ENCODE measurements at regions not wholly inside any gene's neighbourhood (a gene's known extent, or its start where the extent isn't known, plus 50 kb on each side); places are given as distances from the start of the nearest gene placed in this dataset.
"Not testable (repeated sequence)": the region's sequence is repeated elsewhere in the genome, so short reads cannot be mapped to it uniquely, and the experiment has no call there.

DNA sequence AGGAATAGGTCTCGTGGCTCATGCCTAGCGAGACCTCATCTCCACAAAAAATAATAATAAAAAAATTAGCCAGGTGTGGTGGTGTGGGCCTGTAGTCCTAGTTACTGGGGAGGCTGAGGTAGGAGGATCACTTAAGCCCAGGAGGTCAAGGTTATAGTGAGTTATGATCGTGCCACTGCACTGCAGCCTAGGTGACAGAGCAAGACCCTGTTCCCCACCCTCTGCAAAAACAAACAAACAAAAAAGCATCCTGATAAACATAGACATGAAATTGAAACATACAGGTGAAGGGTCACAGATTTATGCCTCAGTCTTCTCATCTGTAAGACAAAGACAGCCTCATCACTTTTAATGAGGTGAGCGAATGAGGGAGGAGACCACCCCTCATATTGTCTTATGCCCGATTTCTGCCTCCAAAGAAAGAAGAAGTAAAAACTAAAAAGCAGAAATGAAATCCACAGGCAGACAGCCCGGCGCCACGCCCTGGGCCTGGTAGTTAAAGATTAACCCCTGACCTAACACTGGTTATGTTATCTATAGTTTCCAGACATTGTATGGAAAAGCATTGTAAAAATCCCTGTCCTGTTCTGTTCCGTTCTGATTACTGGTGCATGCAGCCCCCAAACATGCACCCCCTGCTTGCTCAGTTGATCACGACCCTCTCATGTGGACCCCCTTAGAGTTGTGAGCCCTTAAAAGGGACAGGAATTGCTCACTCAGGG lies 138.5 kb downstream of the OR2B2 start:
- DNase-seq (ENCODE audit: low spot score); FAIRE-seq: not testable (repeated sequence)

DNA sequence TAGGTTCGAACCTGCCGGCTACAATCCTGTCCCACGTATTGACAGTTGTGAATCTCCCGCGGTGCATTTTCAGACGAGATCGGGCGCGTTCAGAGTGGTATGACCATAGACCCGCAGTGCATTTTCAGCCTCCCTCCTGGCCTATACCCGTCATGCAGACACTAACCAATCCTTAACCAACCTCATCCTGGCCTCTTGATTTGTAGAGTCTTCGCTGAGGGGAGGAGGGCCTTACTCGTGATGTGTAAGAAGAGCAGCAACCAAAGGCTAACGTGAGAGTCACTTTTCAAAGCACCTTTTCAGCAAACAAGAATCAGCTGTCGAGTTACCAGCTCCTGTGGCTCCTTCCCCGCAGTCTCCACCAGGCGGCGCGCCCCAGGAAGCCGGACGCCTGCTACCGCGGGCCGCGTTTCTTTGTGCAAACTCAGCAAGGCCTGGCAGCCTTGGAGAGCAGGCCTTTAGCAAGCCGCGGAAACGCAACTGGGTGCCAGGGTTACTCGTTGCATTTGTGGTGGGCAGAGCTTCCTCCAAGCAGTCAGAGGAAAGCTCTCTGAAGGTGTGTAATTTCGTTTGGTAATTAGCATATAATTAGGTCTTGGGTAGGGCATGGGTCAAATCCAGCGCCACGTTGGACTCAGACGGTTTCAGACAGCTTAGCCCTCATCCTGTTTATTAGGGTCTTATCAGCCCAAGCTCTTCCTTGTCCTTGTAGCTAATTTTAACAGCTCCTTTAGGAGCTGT lies 139.8 kb downstream of the OR2B2 start:
- FAIRE-seq = peak; percentile 17

DNA sequence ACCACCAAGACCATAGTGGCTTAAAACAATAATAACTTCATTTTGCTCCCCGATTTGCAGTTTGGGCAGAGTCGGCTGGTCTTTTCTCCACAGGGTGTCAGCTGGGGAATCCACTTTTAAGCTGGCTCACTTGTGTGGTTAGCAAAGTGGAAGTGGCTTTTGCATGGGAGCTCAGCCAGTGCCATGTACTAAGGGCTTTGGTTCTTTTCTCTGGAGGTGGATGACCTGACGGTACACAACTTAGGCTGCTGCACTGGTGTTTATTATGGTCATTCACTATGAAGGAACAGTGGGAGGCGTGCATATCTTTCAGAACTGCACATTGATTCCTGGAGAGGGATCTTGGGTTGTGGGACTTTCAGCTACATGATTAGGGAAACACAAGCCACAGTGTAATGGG lies 141.0 kb downstream of the OR2B2 start:
- DNase-seq (ENCODE audit: low spot score) (no peak), FAIRE-seq (no peak)

More for the DNA sequence above, 139.8 kb downstream of the OR2B2 start:
- DNase-seq (ENCODE audit: low spot score) = peak; percentile 88

DNA sequence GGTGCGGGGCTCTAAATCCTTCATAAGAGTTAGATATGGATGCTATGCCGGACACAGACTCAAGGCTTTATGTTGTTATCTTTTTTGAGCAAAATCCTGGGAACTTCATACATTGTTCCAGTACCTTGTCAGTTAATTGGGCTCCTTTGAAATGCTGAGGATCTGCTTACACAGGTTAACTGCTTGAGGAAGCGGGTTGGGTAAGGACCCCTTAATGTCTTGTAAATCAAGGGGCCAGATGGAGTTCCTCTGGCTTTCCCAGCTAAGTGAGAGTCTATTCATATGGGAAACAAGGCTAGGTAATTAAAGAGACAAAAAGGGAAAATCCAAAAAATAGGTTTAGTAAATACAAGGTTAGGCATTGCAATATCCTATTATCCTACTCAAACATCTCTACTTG lies 141.5 kb downstream of the OR2B2 start:
- FAIRE-seq = no peak

DNA sequence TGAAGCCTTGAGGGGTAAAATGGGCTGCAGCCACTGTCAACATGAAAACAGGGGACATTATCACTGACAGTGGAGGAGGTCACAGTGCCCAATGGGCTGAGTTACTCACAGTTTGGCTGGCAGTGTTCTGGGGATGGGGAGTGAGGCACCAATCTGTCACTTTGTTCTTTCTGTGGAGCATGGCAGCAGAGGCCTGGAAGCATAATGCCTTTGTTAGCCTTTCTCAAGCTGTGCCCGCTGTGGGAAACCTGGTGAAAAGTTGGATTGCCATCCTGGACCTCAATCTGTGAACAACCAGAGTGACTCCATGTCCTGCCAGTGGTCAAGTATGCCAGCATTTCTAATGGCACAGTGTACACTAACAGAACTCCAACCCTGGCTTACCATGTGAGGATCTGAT lies 143.6 kb downstream of the OR2B2 start:
- DNase-seq (ENCODE audit: low spot score) = no peak
- no peak for FAIRE-seq

More for the DNA sequence above, 141.5 kb downstream of the OR2B2 start:
- DNase-seq (ENCODE audit: low spot score) = no peak

DNA sequence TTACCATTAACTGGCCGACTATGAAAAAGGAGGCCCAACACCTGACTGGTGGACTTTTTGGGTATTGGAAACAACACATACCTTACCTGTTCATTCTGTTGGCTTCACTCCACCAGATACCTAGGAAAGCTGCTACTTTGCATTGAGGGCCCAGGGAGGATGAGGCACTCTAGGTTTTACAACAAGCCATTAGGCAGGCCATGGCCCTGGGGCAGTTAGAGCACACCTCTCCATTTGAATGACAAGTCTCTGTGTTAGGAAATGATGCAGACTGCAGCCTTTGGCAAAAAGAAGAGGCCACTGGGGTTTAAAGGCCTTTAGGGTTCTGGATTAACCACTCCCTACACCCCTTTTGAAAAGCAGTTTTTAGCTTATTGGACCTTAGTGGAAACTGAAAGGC lies 144.3 kb downstream of the OR2B2 start:
- no peak for FAIRE-seq
- no peak for DNase-seq (ENCODE audit: low spot score)

DNA sequence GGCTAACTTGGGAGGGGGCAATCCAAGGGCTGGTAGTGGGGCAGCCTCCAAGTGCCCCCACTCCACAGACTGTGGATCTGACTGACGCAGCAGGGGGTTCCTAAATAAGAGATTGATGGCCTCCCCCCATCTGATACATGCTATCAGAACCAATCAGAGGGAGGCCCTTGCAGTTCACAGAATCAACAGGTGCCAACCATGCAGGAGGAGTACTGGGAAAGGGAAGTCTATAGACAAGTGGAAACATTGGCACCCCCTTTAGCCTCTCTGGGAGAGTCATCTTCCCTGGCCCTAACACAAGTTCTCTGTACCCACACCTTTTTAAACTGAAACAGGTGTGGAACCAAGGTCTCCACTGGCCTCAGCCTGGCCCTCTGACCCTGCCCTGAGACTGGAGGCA lies 145.8 kb downstream of the OR2B2 start:
- DNase-seq (ENCODE audit: low spot score) (no peak), FAIRE-seq (no peak)

DNA sequence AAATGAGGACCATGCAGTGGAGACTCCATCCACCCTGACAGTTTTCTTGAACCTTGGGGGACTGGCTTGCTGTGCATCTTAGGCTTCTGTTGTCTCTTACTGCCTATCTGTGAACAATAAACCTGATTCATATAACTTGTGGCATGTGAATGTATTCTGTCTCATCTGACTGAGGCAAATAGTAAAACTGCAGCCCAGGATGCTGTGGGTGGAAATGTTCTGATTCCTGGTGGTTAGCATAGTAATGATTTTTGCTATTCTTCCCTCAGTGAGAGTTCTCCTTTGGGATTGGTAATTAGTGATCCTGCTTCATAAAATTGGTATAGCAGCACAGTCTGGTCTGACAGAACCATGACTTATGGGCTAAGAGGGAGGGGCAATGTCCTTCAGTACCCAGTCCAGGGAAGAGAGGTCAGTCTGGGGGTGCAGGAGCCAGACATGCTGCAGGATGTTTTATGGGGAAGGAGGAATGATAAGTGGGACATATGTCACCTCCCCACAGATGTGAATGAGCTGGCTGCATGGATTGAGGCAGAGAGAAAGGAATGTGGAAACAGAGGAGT lies 147.1 kb downstream of the OR2B2 start:
- FAIRE-seq (no peak), DNase-seq (ENCODE audit: low spot score) (no peak)

DNA sequence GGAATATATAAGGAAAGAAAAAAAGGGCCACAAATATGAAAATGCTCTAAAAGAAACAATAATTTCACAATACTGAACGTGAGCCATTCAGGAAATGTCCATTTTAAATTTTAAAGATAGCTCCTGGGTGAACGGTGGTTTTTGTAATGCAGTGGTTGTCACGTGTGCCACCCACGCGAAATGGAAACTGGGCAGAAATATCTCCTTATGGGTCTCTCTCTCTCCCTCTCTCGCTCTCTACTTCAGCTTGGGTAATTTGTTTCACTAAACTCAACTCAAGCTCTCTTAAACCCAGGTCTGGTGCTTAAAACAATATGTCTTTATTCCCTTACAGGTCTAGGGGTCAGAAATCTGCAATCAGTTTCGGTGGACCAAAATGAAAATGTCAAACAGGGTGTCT lies 150.8 kb downstream of the OR2B2 start:
- no peak for DNase-seq (ENCODE audit: low spot score)
- no peak for FAIRE-seq

DNA sequence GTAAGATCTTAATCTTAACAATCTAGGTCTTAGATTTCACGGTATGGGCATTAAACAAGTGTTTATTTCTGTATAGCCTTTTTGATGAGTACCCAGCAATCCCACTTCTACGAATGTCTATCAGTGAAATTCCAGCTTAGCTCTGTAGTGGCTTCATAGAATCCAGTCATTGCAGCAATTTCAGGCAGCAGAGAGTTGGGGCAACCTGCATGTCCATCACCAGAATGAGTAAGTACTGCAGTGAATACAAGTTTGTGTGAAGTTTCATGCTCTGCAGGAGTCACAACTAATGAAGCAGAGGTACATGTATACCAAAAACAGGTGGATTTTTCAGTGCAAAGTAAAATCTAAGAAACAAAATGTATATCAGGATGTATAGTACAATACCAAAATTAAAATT lies 151.7 kb downstream of the OR2B2 start:
- FAIRE-seq (no peak), DNase-seq (ENCODE audit: low spot score) (no peak)

DNA sequence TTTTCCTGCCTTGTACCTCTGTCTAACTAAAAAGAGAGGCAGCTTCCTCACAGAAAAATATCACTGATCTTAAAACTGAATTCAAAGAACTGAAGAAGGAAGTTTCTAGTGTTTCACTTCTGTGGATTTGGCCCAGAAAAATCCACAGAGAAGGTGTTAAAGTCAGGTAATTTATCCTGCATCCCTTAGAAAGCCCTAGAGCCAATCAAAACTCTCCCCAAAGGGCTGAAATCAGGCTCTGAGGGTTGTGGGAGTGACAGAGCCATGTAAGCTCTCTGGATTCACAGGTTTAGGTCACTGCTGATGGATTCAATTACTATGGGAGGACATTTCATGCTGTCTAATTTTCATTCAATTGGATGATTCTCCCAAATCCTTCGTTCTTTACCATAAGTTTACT lies 152.3 kb downstream of the OR2B2 start:
- no peak for DNase-seq (ENCODE audit: low spot score)
- no peak for FAIRE-seq

DNA sequence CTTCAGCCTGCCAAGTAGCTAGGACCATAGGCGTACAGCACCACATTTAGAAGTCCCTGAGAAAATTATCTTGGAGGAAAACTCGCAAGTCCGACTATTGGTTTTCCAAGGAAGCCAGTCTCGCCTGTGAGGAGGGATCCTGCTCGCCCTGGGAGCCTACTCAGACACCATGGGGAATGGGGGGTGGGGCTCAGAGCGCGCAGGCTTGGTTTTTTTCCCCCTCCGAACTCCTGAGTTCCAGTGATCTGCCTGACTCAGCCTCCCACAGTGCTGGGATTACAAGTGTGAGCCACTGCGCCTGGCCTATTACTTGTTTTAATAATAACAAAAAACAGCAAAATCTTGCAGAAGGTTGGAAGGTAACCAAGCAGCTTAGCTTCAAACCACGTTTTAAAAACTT lies 153.7 kb downstream of the OR2B2 start:
- no peak for FAIRE-seq
- no peak for DNase-seq (ENCODE audit: low spot score)

DNA sequence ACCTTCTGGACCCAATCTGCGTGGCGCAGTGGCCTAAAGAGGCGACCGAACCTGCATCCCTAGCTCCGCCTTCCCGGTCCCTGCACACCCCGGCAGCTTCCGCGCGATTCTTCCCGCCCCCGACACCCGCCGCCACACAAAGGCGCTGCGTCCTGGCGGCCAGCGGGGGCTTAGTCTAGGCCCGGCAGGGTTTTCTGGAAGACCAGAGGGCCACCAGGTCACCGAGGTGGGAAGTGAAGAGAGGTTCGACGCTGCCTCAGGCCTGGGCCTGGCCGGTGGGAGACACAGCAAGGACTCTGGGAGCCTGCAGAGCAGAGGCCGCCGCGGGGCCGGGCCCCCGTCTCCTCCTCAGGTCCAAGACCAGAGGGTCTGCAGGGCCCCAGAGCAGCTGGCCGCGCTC lies 154.9 kb downstream of the OR2B2 start:
- DNase-seq (ENCODE audit: low spot score) = peak; percentile 21
- no peak for FAIRE-seq

DNA sequence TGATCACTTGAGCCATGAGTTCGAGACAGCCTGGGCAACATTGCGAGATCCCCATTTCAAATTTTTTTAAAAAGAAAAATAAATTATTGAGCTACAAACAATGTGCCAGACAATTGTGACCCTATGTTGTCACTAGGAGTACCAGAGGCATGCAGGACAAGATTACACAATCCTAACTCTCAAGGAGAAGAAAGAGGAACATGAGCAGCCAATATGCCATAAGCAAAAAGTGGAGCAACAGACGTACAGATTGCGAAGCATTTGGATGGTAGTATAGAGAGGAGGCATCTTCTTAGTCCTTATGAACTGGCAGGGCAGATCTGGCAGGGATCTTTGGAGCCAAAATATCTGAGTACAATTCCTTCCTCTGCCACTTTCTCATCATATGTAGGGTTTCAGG lies 156.4 kb downstream of the OR2B2 start:
- DNase-seq (ENCODE audit: low spot score) (no peak), FAIRE-seq (no peak)

DNA sequence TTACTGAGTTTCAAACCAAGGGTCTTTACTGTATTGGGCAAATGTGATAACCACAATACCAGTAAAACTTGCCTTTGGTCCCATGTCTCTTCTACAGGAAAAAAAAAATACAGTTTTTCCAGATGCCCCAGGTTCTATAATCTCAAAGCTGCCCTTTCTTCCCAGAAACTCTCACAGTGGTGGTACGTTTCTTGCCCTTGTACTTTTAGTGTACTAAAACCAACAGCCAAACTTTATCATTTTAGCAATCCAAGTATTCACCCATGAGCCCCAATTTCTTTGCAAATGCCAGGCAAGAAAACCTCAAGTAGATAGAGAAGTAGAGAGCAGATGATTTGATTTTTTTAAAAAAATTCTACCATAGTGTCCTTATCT lies 157.8 kb downstream of the OR2B2 start:
- FAIRE-seq (no peak), DNase-seq (ENCODE audit: low spot score) (no peak)

DNA sequence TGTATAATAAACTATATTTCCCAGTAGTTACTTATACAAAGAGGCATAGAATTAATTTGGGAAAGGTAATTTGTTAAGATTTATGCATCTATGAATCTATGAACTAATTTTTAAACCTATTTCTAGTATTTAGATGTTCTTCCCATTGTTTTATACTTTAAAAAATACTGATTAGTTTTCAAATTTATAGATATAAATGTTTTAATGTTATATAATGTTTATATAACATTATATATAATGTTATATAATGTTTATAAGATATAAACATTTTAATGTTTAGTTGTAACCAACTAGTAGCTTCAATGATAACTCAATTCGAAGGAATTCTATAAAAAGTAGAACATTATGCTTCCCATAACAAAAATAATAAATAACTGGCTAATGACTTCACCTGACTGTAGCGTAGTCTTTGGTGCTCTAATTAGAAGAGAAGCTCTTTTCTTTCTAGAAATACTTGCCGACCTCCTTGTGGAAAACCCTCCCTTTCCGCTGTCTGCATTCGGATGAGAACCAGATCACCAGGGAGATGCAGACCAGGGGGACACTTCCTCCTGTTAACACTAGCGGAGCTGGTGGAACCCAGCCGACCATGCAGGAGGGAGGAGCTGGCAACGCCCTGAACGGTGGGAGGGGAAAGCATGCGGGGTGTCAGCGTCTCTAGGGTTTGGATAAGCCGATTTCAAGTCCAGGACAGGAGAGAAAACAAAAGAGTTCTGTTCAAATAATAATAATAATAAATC lies 158.4 kb downstream of the OR2B2 start:
- FAIRE-seq = no peak
- peak; percentile 88 for DNase-seq (ENCODE audit: low spot score)

DNA sequence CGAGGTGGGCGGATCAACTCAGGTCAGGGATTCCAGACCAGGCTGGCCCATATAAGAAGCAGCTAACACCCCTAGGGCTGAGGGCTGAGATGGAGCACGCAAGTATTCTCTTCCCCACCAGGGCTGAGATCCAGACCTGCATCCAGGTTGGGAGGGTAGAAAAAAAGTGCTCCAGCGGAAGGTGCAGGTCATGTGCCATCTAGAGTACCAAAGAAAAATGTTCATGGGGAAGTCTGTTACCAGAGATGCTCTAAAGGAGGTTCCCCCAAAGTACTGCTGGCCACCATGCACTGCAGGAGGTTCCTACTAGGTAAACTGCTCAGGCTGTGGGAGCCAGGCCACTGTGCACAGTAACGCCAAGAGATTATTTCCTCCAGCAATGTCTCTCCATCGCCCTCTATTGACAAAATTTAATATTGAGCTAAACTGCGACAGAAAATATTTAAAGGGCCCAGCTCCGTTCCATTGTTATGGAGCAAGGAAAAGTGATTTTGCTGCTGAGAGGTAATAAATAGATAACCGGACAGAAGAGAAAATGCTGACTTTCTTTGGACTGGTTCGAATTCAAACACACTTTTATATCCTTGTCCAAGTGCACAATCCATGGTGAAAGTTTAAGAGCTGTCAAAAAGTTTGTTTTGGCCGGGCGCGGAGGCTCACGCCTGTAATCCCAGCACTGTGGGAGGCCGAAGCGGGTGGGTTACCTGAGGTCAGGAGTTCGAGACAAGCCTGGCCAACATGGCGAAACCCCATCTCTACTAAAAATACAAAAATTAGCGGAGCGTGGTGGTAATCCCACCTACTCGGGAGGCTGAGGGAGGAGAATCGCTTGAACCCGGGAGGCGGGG lies 159.9 kb downstream of the OR2B2 start:
- peak; percentile 59 for FAIRE-seq

DNA sequence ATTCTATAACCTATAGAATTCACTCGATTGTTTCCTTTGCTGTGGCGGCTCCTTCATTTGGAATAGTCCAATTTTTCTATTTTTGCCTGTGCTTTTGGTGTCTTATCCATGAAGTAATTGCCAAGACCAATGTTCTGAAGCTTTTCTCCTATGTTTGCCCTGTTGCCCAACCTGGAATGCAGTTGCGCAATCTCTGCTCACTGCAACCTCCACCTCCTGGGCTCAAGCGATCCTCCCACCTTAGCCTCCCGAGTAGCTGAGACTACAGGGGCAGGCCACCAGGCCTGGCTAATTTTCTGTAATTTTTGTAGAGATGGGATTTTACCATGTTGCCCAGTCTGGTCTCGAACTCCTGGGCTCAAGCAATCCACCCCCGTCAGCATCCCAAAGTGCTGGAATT lies 163.5 kb downstream of the OR2B2 start:
- DNase-seq (ENCODE audit: low spot score) (no peak), FAIRE-seq (no peak)

More for the DNA sequence above, 159.9 kb downstream of the OR2B2 start:
- peak; percentile 62 for DNase-seq (ENCODE audit: low spot score)

DNA sequence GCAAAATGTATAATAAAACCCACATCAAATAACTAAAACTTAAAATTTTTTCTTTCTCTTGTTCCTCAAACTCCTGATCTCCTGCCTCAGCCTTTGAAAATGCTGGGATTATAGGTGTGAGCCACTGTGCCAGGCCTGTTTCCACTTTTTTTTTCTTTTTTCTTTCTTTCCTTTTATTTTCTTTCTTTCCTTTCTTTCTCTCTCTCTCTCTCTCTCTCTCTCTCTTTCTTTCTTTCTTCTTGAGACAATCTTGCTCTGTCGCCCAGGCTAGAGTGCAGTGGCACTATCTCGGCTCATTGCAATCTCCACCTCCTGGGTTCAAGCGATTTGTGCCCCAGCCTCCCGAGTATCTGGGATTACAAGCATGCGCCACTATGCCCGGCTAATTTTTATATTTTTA lies 164.6 kb downstream of the OR2B2 start:
- no peak for DNase-seq (ENCODE audit: low spot score)
- FAIRE-seq = no peak

DNA sequence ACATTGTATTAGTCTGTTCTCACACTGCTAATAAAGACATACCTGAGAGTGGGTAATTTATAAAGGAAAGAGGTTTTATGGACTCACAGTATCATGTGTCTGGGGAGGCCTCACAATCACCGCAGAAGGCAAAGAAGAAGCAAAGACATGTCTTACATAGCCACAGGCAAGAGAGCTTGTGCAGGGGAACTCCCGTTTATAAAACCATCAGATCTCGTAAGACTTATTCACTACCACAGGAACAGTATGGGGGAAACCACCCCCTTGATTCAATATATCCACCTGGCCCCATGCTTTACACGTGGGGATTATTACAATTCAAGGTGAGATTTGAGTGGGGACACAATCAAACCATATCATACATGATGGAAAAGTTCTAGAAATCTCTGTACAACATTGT lies 165.3 kb downstream of the OR2B2 start:
- not testable (repeated sequence) for DNase-seq (ENCODE audit: low spot score); FAIRE-seq

DNA sequence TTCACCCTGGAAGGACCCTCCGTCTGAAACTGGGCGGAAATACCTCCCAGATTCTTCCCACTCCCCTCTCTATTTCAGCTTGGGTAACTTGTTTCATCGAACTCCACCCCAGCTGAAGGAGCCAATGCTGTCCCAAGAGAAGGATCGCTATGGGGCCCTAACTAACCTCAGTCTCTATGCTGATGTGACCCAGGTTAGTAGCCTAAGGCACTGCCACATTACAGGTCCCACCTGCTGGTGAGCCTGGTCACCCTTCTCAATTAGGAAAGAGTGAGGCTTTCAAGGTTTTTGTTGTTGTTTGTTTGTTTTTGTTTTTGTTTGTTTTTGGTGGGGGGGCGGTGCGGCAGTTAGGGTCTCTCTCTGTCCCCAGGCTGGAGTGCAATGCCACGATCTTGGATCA lies 168.4 kb downstream of the OR2B2 start:
- DNase-seq (ENCODE audit: low spot score) (no peak), FAIRE-seq (no peak)

Measured in urothelium cell line (cell line).